ENCODE measurements at regions not wholly inside any gene's neighbourhood (a gene's known extent, or its start where the extent isn't known, plus 50 kb on each side); places are given as distances from the start of the nearest gene placed in this dataset.

- Histone ChIP-seq H4K20me1 (ENCODE audit: insufficient read depth, low read length) (no peaks in the 10 kb centered on the region), H3K4me2 (ENCODE audit: insufficient read depth, low read length) (no peak overlapping the region), H3K36me3 (ENCODE audit: insufficient read depth, low read length) (no peaks in the 10 kb centered on the region), H3K27me3 (ENCODE audit: insufficient read depth, low read length) (no peaks in the 10 kb centered on the region), H3K9me3 (ENCODE audit: low read depth, low read length) (no peaks in the 10 kb centered on the region), H2AFZ (ENCODE audit: low read length) (no peak overlapping the region), H3K27ac (ENCODE audit: low read depth, low read length) (no peak overlapping the region), H3K79me2 (ENCODE audit: insufficient read depth, low read length) (no peaks in the 10 kb centered on the region), H3K4me3 (ENCODE audit: insufficient read depth, low read length) (no peak overlapping the region), H3K4me1 (ENCODE audit: insufficient read depth, low read length) (no peaks in the 10 kb centered on the region)
- TF ChIP-seq CTCF (IDR thresholded peaks at IDR 0.05; ENCODE audit: extremely low read depth, low read depth, low read length): no peak
- DNase-seq (ENCODE audit: insufficient read length, low spot score, missing footprints): no peak
Observed at GRCh38 chr13:53264751-53265385, 236.3 kb downstream of the OLFM4 start.

GRCh38 chr13:53266757-53267156, 238.1 kb downstream of the OLFM4 start:
- no peaks in the 10 kb centered on the region for H3K9me3 ChIP-seq (ENCODE audit: low read depth, low read length)
- TF ChIP-seq CTCF (IDR thresholded peaks at IDR 0.05; ENCODE audit: extremely low read depth, low read depth, low read length): no peak

GRCh38 chr13:53269634-53270033, 241.0 kb downstream of the OLFM4 start:
- no peaks in the 10 kb centered on the region for H3K36me3 ChIP-seq (ENCODE audit: insufficient read depth, low read length)
- H3K9me3 ChIP-seq (ENCODE audit: low read depth, low read length): no peaks in the 10 kb centered on the region
- no peaks in the 10 kb centered on the region for H3K27me3 ChIP-seq (ENCODE audit: insufficient read depth, low read length)
- H3K4me1 ChIP-seq (ENCODE audit: insufficient read depth, low read length): no peaks in the 10 kb centered on the region
- DNase-seq (ENCODE audit: insufficient read length, low spot score, missing footprints): no peak
- H3K79me2 ChIP-seq (ENCODE audit: insufficient read depth, low read length): no peaks in the 10 kb centered on the region
- no peak overlapping the region for H2AFZ ChIP-seq (ENCODE audit: low read length)
- H4K20me1 ChIP-seq (ENCODE audit: insufficient read depth, low read length): no peaks in the 10 kb centered on the region
- H3K27ac ChIP-seq (ENCODE audit: low read depth, low read length): no peak overlapping the region
- no peak overlapping the region for H3K4me3 ChIP-seq (ENCODE audit: insufficient read depth, low read length)
- H3K4me2 ChIP-seq (ENCODE audit: insufficient read depth, low read length): no peak overlapping the region
- TF ChIP-seq CTCF (IDR thresholded peaks at IDR 0.05; ENCODE audit: extremely low read depth, low read depth, low read length): no peak

More at GRCh38 chr13:53266757-53267156, 238.1 kb downstream of the OLFM4 start:
- Histone ChIP-seq H3K27me3 (ENCODE audit: insufficient read depth, low read length) (no peaks in the 10 kb centered on the region), H3K4me2 (ENCODE audit: insufficient read depth, low read length) (no peak overlapping the region), H2AFZ (ENCODE audit: low read length) (no peak overlapping the region), H3K79me2 (ENCODE audit: insufficient read depth, low read length) (no peaks in the 10 kb centered on the region), H4K20me1 (ENCODE audit: insufficient read depth, low read length) (no peaks in the 10 kb centered on the region), H3K4me1 (ENCODE audit: insufficient read depth, low read length) (no peaks in the 10 kb centered on the region), H3K36me3 (ENCODE audit: insufficient read depth, low read length) (no peaks in the 10 kb centered on the region), H3K27ac (ENCODE audit: low read depth, low read length) (no peak overlapping the region), H3K4me3 (ENCODE audit: insufficient read depth, low read length) (no peak overlapping the region)
- no peak for DNase-seq (ENCODE audit: insufficient read length, low spot score, missing footprints)

- Histone ChIP-seq H3K27me3 (ENCODE audit: insufficient read depth, low read length) (no peaks in the 10 kb centered on the region), H2AFZ (ENCODE audit: low read length) (no peak overlapping the region), H3K36me3 (ENCODE audit: insufficient read depth, low read length) (no peaks in the 10 kb centered on the region), H3K27ac (ENCODE audit: low read depth, low read length) (no peak overlapping the region), H4K20me1 (ENCODE audit: insufficient read depth, low read length) (no peaks in the 10 kb centered on the region), H3K4me1 (ENCODE audit: insufficient read depth, low read length) (no peaks in the 10 kb centered on the region), H3K79me2 (ENCODE audit: insufficient read depth, low read length) (no peaks in the 10 kb centered on the region), H3K4me2 (ENCODE audit: insufficient read depth, low read length) (no peak overlapping the region), H3K9me3 (ENCODE audit: low read depth, low read length) (no peaks in the 10 kb centered on the region), H3K4me3 (ENCODE audit: insufficient read depth, low read length) (no peak overlapping the region)
- DNase-seq (ENCODE audit: insufficient read length, low spot score, missing footprints): peak; percentile 52
- TF ChIP-seq CTCF (IDR thresholded peaks at IDR 0.05; ENCODE audit: extremely low read depth, low read depth, low read length): no peak
Observed at GRCh38 chr13:53272873-53273272, 244.3 kb downstream of the OLFM4 start.
